Osteocyte (in vitro differentiated cells): ENCODE measurements at regions not wholly inside any gene's neighbourhood (a gene's known extent, or its start where the extent isn't known, plus 50 kb on each side); places are given as distances from the start of the nearest gene placed in this dataset.

Experiments
- DNase-seq: peaks from one replicate; pipeline ENCODE4 v3.0.0; 2021; ENCODE audit warnings: mixed read lengths; ENCODE audit not compliant: unreplicated experiment; ENCODE audit errors: extremely low spot score
- H3K27ac Mint-ChIP-seq: one replicate; pipeline ENCODE4 v1.8.0; 2021; ENCODE audit warnings: mild to moderate bottlenecking, mixed read lengths; ENCODE audit not compliant: unreplicated experiment
- H3K27me3 Mint-ChIP-seq: one replicate; pipeline ENCODE4 v1.8.0; 2021; ENCODE audit warnings: mixed read lengths; ENCODE audit not compliant: unreplicated experiment
- H3K36me3 Mint-ChIP-seq: one replicate; pipeline ENCODE4 v1.8.0; 2021; ENCODE audit warnings: mixed read lengths; ENCODE audit not compliant: unreplicated experiment
- H3K4me1 Mint-ChIP-seq: one replicate; pipeline ENCODE4 v1.8.0; 2021; ENCODE audit warnings: mixed read lengths; ENCODE audit not compliant: unreplicated experiment
- H3K4me3 Mint-ChIP-seq: one replicate; pipeline ENCODE4 v1.8.0; 2021; ENCODE audit warnings: mild to moderate bottlenecking, moderate library complexity, mixed read lengths; ENCODE audit not compliant: unreplicated experiment
- H3K9me3 Mint-ChIP-seq: one replicate; pipeline ENCODE4 v1.8.0; 2021; ENCODE audit warnings: mixed read lengths; ENCODE audit not compliant: unreplicated experiment
- TF ChIP-seq, protein P1 (sequence below): fragments of 200-600 bp; sonication (generic); IDR thresholded peaks from 2 replicates; pipeline ENCODE4 v1.5.0; 2021; ENCODE audit warnings: antibody characterized with exemption, mild to moderate bottlenecking, moderate library complexity

DNA sequence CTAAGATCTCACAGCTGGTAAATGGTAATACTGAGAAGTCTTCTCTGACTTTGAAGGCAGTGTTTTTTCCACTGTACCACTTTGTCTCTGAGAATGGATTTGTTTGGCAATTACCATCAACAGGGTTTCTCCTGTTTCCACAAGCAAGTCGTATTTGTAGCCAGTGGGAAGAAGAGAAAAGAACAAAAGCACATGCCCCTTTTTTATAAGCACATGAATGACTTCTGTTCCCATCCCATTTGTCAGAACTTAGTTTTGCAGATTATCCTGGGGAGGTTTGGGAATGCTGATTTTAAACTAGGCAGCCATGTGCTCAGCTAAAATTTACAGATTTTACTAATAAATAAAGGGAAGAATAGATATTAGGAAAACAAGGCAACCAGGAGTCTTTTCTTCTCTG is 92.9 kb upstream of the ZSWIM2 start:
- Mint-ChIP-seq H3K4me1 (no peaks in the 10 kb centered on the region), H3K36me3 (no peaks in the 10 kb centered on the region), H3K9me3 (no peaks in the 10 kb centered on the region), H3K27ac (no peak overlapping the region), H3K4me3 (no peak overlapping the region), H3K27me3 (no peaks in the 10 kb centered on the region)
- DNase-seq = no peak
- TF ChIP-seq, protein P1, sequence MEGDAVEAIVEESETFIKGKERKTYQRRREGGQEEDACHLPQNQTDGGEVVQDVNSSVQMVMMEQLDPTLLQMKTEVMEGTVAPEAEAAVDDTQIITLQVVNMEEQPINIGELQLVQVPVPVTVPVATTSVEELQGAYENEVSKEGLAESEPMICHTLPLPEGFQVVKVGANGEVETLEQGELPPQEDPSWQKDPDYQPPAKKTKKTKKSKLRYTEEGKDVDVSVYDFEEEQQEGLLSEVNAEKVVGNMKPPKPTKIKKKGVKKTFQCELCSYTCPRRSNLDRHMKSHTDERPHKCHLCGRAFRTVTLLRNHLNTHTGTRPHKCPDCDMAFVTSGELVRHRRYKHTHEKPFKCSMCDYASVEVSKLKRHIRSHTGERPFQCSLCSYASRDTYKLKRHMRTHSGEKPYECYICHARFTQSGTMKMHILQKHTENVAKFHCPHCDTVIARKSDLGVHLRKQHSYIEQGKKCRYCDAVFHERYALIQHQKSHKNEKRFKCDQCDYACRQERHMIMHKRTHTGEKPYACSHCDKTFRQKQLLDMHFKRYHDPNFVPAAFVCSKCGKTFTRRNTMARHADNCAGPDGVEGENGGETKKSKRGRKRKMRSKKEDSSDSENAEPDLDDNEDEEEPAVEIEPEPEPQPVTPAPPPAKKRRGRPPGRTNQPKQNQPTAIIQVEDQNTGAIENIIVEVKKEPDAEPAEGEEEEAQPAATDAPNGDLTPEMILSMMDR = no peak

DNA sequence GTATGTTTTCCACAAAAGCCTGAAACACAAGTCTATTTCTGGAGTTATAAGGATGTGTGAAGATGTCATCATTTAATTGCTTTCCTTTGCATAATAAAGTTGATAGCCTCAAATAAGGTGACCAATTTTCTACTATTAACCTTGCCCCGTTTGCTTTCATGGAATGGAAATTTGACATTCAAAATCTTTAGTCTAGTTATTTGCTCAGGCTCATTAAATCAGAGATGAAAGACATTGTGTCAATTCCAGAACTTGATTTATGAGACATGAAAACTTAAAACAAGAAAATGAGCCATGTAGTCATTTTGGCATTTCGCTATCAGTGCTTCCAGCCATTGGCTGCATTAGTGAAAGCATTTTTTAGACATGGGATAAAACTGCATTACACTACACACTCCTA is 91.5 kb upstream of the ZSWIM2 start:
- DNase-seq = no peak
- Mint-ChIP-seq H3K4me1 (no peaks in the 10 kb centered on the region), H3K36me3 (no peaks in the 10 kb centered on the region), H3K27me3 (peaks cover 2% of the 10 kb centered on the region), H3K9me3 (no peaks in the 10 kb centered on the region), H3K27ac (no peak overlapping the region), H3K4me3 (no peak overlapping the region)
- TF ChIP-seq, protein P1 = no peak

DNA sequence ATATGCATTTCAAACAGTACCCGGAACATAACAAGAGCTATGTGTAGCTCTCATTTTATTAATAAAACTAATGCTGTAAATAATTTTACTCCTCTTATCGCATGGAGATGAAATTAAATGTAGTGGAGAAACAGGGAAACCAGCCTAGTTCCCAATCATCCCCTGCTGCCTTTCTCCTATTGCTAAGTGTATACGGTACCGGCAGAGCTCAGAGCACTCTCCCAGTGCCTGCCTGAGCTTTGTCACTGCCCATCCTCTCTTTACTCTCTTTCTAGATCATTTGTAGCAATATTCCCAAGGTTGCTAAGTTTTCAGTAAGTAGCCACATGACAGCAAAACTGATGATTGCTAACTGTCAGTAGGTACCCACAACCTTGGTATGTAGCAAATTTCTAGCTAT is 85.5 kb upstream of the ZSWIM2 start:
- TF ChIP-seq, protein P1 = no peak
- Mint-ChIP-seq H3K27ac (no peak overlapping the region), H3K4me1 (no peaks in the 10 kb centered on the region), H3K27me3 (peaks cover 2% of the 10 kb centered on the region), H3K9me3 (no peaks in the 10 kb centered on the region), H3K4me3 (no peak overlapping the region), H3K36me3 (no peaks in the 10 kb centered on the region)
- no peak for DNase-seq

DNA sequence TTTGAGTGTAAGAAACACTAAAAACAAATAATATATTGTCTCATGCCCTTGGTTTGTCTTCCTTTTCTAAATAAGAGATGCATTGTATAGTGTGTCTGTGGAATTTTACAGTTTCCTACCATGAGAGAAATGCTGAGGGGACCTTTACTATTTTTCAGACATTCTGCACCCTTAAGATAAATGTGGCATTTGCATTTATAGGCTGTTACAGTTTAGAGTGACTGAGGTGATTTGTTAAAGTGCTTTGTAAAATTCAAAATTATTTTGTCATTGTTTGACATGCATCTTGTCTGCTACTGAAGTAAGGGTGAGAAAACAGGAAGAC is 78.9 kb upstream of the ZSWIM2 start:
- H3K9me3 Mint-ChIP-seq = no peaks in the 10 kb centered on the region
- H3K27me3 Mint-ChIP-seq = peaks cover 4% of the 10 kb centered on the region
- no peak for DNase-seq
- H3K4me3 Mint-ChIP-seq = no peak overlapping the region
- H3K4me1 Mint-ChIP-seq = no peaks in the 10 kb centered on the region
- H3K36me3 Mint-ChIP-seq = no peaks in the 10 kb centered on the region
- no peak overlapping the region for H3K27ac Mint-ChIP-seq
- TF ChIP-seq, protein P1 = no peak

DNA sequence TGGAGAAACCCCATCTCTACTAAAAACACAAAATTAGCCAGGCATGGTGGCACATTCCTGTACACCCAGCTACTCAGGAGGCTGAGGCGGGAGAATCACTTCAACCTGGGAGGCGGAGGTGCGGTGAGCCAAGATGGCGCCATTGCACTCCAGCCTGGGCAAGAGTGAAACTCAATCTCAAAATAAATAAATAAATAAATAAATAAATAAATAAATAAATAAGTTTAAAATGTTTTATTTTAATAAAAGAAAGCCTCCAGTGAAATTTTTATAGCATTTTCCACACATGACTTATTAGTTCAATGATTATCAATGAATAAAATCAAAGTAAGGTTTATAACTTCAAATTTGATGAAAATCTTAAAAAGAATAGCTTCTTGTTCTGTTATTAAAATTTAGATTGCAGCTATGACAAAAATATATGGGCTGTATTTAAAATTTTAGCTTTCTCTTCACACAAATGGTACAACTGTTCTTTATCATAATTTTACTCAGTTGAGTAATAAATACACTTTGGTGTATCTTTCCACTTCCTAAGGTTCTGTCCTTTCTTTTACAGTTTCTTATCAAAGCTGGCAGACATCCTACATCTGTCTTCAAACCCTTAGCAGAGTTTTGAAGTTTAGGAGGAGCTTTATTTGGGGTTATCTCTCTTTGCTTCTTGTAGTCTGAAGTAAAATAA is 78.4 kb upstream of the ZSWIM2 start:
- no peak overlapping the region for H3K27ac Mint-ChIP-seq
- no peak overlapping the region for H3K4me3 Mint-ChIP-seq
- no peaks in the 10 kb centered on the region for H3K36me3 Mint-ChIP-seq
- H3K27me3 Mint-ChIP-seq = peaks cover 4% of the 10 kb centered on the region
- TF ChIP-seq, protein P1 = no peak
- DNase-seq = no peak
- H3K4me1 Mint-ChIP-seq = no peaks in the 10 kb centered on the region
- no peaks in the 10 kb centered on the region for H3K9me3 Mint-ChIP-seq
